CD4-positive, alpha-beta memory T cell (primary cell): ENCODE measurements at regions not wholly inside any gene's neighbourhood (a gene's known extent, or its start where the extent isn't known, plus 50 kb on each side); places are given as distances from the start of the nearest gene placed in this dataset.

Source experiments
- CTCF ChIA-PET: fragments of 350-600 bp; sonication (Branson Sonifier 250); formaldehyde crosslinking; loops from one replicate; lab custom pipeline; 2021; ENCODE audit warnings: inconsistent platforms; ENCODE audit not compliant: partially characterized antibody; lab: Charles Lee
- POLR2A ChIA-PET: fragments of 350-600 bp; sonication (Branson Sonifier 250); formaldehyde crosslinking; loops from one replicate; lab custom pipeline; 2021; ENCODE audit not compliant: partially characterized antibody; lab: Charles Lee
- DNase-seq, 5 donors: peaks; one replicate each; pipeline versions ENCODE4 v3.0.0 to v3.0.0-alpha.2; 2020 to 2022; ENCODE audit warnings: mixed read lengths in 1 of 5
- H3K27ac ChIP-seq: one replicate; pipeline ENCODE4 v1.7.0; 2013; ENCODE audit warnings: low read depth, low read length
- H3K27me3 ChIP-seq: 2 replicates; pipeline ENCODE4 v1.7.0; 2013; ENCODE audit warnings: mild to moderate bottlenecking, low read length, moderate library complexity; ENCODE audit not compliant: insufficient read depth
- H3K36me3 ChIP-seq: 2 replicates; pipeline ENCODE4 v1.7.0; 2013; ENCODE audit warnings: mild to moderate bottlenecking, low read length, moderate library complexity; ENCODE audit not compliant: insufficient read depth
- H3K4me1 ChIP-seq: 2 replicates; pipeline ENCODE4 v1.7.0; 2013; ENCODE audit warnings: mild to moderate bottlenecking, low read length, moderate library complexity; ENCODE audit not compliant: insufficient read depth
- H3K4me3 ChIP-seq, 2 donors: one replicate each; pipeline ENCODE4 v1.7.0; 2013; ENCODE audit warnings: low read length in 2 of 2, mild to moderate bottlenecking in 1 of 2
- H3K9me3 ChIP-seq, 2 donors: one replicate each; pipeline ENCODE4 v1.7.0; 2013; ENCODE audit warnings: low read length in 2 of 2, control low read depth in 1 of 2; ENCODE audit not compliant: control insufficient read depth in 1 of 2
- H3K27ac Mint-ChIP-seq, 7 donors: one replicate each; pipeline ENCODE4 v1.8.0; 2020 to 2021; ENCODE audit warnings: mixed read lengths in 7 of 7, mild to moderate bottlenecking in 6 of 7, inconsistent platforms in 3 of 7, moderate library complexity in 3 of 7
- H3K27me3 Mint-ChIP-seq, 2 donors: one replicate each; pipeline ENCODE4 v1.8.0; 2020 to 2021; ENCODE audit warnings: mixed read lengths in 2 of 2
- H3K36me3 Mint-ChIP-seq, 2 donors: one replicate each; pipeline ENCODE4 v1.8.0; 2020 to 2021; ENCODE audit warnings: mixed read lengths in 2 of 2, inconsistent platforms in 1 of 2, mild to moderate bottlenecking in 1 of 2
- H3K4me1 Mint-ChIP-seq, 4 donors: one replicate each; pipeline ENCODE4 v1.8.0; 2020 to 2021; ENCODE audit warnings: mixed read lengths in 4 of 4, mild to moderate bottlenecking in 1 of 4
- H3K4me3 Mint-ChIP-seq, 8 donors: one replicate each; pipeline ENCODE4 v1.8.0; 2020 to 2021; ENCODE audit warnings: mixed read lengths in 8 of 8, mild to moderate bottlenecking in 7 of 8, moderate library complexity in 6 of 8, inconsistent platforms in 3 of 8
- H3K9me3 Mint-ChIP-seq, 8 donors: one replicate each; pipeline ENCODE4 v1.8.0; 2020 to 2021; ENCODE audit warnings: mixed read lengths in 8 of 8, mild to moderate bottlenecking in 5 of 8, inconsistent platforms in 3 of 8, moderate library complexity in 1 of 8
- intact Hi-C: fragments of 100-400 bp; cut with micrococcal nuclease; formaldehyde crosslinking; loops from one replicate; pipeline ENCODE4 v1.15.1; 2023

GRCh38 chr5:116695681-116696080 is 121.1 kb upstream of the SEMA6A start:
- H3K4me3 ChIP-seq: no peak overlapping the region
- Mint-ChIP-seq H3K27ac (no peak overlapping the region), H3K36me3 (no peaks in the 10 kb centered on the region), H3K9me3 (peaks cover 0 to 4% (median under 1%) of the 10 kb centered on the region in 8 donors), H3K4me1 (peaks cover 0 to 2% (median 0%) of the 10 kb centered on the region in 4 donors), H3K4me3 (no peak overlapping the region), H3K27me3 (peaks cover 0 to 1% of the 10 kb centered on the region in 2 donors)
- H3K4me1 ChIP-seq: no peaks in the 10 kb centered on the region
- H3K27ac ChIP-seq: no peak overlapping the region
- ChIA-PET CTCF (interaction anchor here (0.6 kb wide), 1 partner anchor 1598 kb away, joined by 3 read pairs; no protein-coding TSS in a partner anchor), POLR2A (no interaction called here)
- no peaks in the 10 kb centered on the region for H3K27me3 ChIP-seq
- H3K9me3 ChIP-seq: no peaks in the 10 kb centered on the region
- intact Hi-C loops: no loop called here
- H3K36me3 ChIP-seq: no peaks in the 10 kb centered on the region
- no peak for DNase-seq

GRCh38 chr5:116686438-116686837 is 111.8 kb upstream of the SEMA6A start:
- H3K27ac ChIP-seq: no peak overlapping the region
- H3K36me3 ChIP-seq: no peaks in the 10 kb centered on the region
- intact Hi-C loops: no loop called here
- no peak overlapping the region for H3K4me3 ChIP-seq
- Mint-ChIP-seq H3K36me3 (no peaks in the 10 kb centered on the region), H3K27me3 (no peaks in the 10 kb centered on the region), H3K9me3 (peaks cover 0 to 7% (median 0%) of the 10 kb centered on the region in 8 donors), H3K4me3 (no peak overlapping the region), H3K4me1 (no peaks in the 10 kb centered on the region), H3K27ac (no peak overlapping the region)
- H3K4me1 ChIP-seq: no peaks in the 10 kb centered on the region
- DNase-seq: no peak
- no peaks in the 10 kb centered on the region for H3K9me3 ChIP-seq
- ChIA-PET POLR2A (no interaction called here), CTCF (no interaction called here)
- no peaks in the 10 kb centered on the region for H3K27me3 ChIP-seq

GRCh38 chr5:116685931-116686330 is 111.3 kb upstream of the SEMA6A start:
- Histone ChIP-seq H3K27me3 (no peaks in the 10 kb centered on the region), H3K9me3 (no peaks in the 10 kb centered on the region), H3K4me3 (no peak overlapping the region), H3K4me1 (no peaks in the 10 kb centered on the region), H3K27ac (no peak overlapping the region), H3K36me3 (no peaks in the 10 kb centered on the region)
- H3K36me3 Mint-ChIP-seq: no peaks in the 10 kb centered on the region
- peaks cover 0 to 7% (median 0%) of the 10 kb centered on the region in 8 donors for H3K9me3 Mint-ChIP-seq
- no peak overlapping the region for H3K27ac Mint-ChIP-seq
- ChIA-PET CTCF (no interaction called here), POLR2A (no interaction called here)
- H3K4me1 Mint-ChIP-seq: no peaks in the 10 kb centered on the region
- no peak for DNase-seq
- H3K4me3 Mint-ChIP-seq: no peak overlapping the region
- H3K27me3 Mint-ChIP-seq: no peaks in the 10 kb centered on the region
- intact Hi-C loops: no loop called here

GRCh38 chr5:116685069-116685468 is 110.4 kb upstream of the SEMA6A start:
- peaks cover 0 to 7% (median 0%) of the 10 kb centered on the region in 8 donors for H3K9me3 Mint-ChIP-seq
- H3K36me3 ChIP-seq: no peaks in the 10 kb centered on the region
- DNase-seq: no peak
- H3K4me1 Mint-ChIP-seq: no peaks in the 10 kb centered on the region
- no peak overlapping the region for H3K4me3 Mint-ChIP-seq
- no peaks in the 10 kb centered on the region for H3K4me1 ChIP-seq
- H3K27ac Mint-ChIP-seq: no peak overlapping the region
- intact Hi-C loops: no loop called here
- H3K27me3 ChIP-seq: no peaks in the 10 kb centered on the region
- no peak overlapping the region for H3K4me3 ChIP-seq
- no peaks in the 10 kb centered on the region for H3K9me3 ChIP-seq
- ChIA-PET CTCF (no interaction called here), POLR2A (no interaction called here)
- no peak overlapping the region for H3K27ac ChIP-seq
- no peaks in the 10 kb centered on the region for H3K27me3 Mint-ChIP-seq
- no peaks in the 10 kb centered on the region for H3K36me3 Mint-ChIP-seq

- H3K27me3 Mint-ChIP-seq: peaks cover 0 to 4% of the 10 kb centered on the region in 2 donors
- H3K36me3 Mint-ChIP-seq: no peaks in the 10 kb centered on the region
- no peak for DNase-seq
- Histone ChIP-seq H3K27me3 (no peaks in the 10 kb centered on the region), H3K27ac (no peak overlapping the region), H3K4me1 (no peaks in the 10 kb centered on the region), H3K4me3 (no peak overlapping the region), H3K9me3 (no peaks in the 10 kb centered on the region), H3K36me3 (no peaks in the 10 kb centered on the region)
- no peak overlapping the region for H3K4me3 Mint-ChIP-seq
- H3K4me1 Mint-ChIP-seq: no peaks in the 10 kb centered on the region
- intact Hi-C loops: no loop called here
- no peak overlapping the region for H3K27ac Mint-ChIP-seq
- POLR2A ChIA-PET: no interaction called here
- peaks cover 0 to 9% (median 2%) of the 10 kb centered on the region in 8 donors for H3K9me3 Mint-ChIP-seq
- CTCF ChIA-PET: no interaction called here
Measured at GRCh38 chr5:116681334-116682013, 106.9 kb upstream of the SEMA6A start.

GRCh38 chr5:116675626-116675910 is 100.9 kb upstream of the SEMA6A start:
- intact Hi-C loops: no loop called here
- H3K4me1 ChIP-seq: no peaks in the 10 kb centered on the region
- Mint-ChIP-seq H3K4me1 (no peaks in the 10 kb centered on the region), H3K27ac (no peak overlapping the region), H3K27me3 (peaks cover 2 to 4% of the 10 kb centered on the region in 2 donors), H3K36me3 (no peaks in the 10 kb centered on the region), H3K9me3 (peaks cover 0 to 5% (median 2%) of the 10 kb centered on the region in 8 donors), H3K4me3 (no peak overlapping the region)
- CTCF ChIA-PET: no interaction called here
- no peak for DNase-seq
- H3K9me3 ChIP-seq: no peaks in the 10 kb centered on the region
- no peaks in the 10 kb centered on the region for H3K36me3 ChIP-seq
- no peaks in the 10 kb centered on the region for H3K27me3 ChIP-seq
- H3K27ac ChIP-seq: no peak overlapping the region
- POLR2A ChIA-PET: no interaction called here
- H3K4me3 ChIP-seq: no peak overlapping the region

GRCh38 chr5:116674881-116675625 is 100.4 kb upstream of the SEMA6A start:
- ChIA-PET POLR2A (no interaction called here), CTCF (no interaction called here)
- Mint-ChIP-seq H3K36me3 (no peaks in the 10 kb centered on the region), H3K4me3 (no peak overlapping the region), H3K4me1 (no peaks in the 10 kb centered on the region), H3K27me3 (peaks cover 2 to 4% of the 10 kb centered on the region in 2 donors), H3K9me3 (peaks cover 0 to 5% (median 2%) of the 10 kb centered on the region in 8 donors), H3K27ac (no peak overlapping the region)
- no peak overlapping the region for H3K27ac ChIP-seq
- intact Hi-C loops: no loop called here
- DNase-seq: no peak
- no peaks in the 10 kb centered on the region for H3K4me1 ChIP-seq
- no peaks in the 10 kb centered on the region for H3K9me3 ChIP-seq
- H3K36me3 ChIP-seq: no peaks in the 10 kb centered on the region
- no peak overlapping the region for H3K4me3 ChIP-seq
- H3K27me3 ChIP-seq: no peaks in the 10 kb centered on the region
